Endometrium (tissue), 2 donors: ENCODE measurements at regions not wholly inside any gene's neighbourhood (a gene's known extent, or its start where the extent isn't known, plus 50 kb on each side); places are given as distances from the start of the nearest gene placed in this dataset.

Source experiments
- FAIRE-seq: peaks from 2 replicates; lab custom pipeline; 2012; peaks lifted over from hg19 to GRCh38; lab: Jason Lieb, UNC
- donor health status: control.
- donor health status: control.

DNA sequence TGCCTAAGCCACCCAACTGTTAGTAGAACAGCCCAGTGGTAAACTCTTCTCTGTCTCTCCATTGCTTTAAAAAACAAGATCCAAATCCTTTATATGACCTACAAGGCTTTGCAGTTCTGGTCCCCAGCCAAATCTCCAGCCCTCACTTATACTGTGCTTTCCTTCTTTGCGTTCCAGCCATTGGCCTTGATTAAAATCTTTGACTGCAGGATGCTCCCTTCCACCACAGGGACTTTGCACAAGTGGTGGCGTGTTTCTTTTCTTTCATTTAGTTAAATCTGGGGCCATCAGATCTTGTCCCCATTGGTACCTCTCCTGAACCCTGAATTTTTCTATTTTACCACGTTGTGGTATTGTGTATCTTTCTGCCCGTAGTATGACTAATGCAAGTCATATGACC, 183.7 kb downstream of the VRK1 start:
- FAIRE-seq = no peak

DNA sequence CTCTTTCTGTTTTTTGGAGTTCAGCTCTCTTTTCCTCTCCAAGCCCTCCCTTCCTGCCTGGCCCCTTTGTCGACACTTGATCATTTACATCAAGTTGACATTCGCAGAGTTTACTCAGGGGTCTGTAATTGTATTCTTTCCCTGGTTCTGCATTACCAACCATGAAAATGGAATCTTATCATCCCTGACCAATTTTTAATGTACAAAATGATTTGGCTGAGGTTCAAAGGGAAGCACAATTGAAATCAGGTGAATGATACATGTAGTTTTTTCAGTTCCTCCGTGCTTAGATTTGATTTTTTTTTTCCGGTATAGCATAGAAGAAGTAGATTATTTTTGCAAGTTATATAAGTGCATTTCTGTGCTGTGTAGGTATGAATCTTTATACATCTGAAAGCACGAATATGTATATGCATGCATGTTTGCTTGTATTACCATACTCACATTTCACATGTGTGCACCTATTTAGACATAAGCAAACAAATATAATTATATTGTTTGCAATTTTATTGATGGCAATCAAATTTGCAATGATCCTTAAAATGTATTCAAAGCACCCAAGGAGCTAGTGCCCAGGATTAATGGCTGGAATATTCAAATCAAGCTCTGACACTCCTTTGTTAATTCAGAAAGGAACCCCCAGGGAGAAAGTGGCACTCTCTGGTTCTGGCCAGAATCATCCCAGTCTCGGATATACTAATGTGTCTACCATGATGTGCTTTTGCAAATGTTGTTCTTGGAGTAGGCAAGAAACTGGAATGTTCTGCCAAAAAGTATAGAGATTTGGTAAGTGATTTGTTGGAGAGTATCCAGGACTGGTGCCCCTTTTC, 189.3 kb downstream of the VRK1 start:
- no peak for FAIRE-seq

DNA sequence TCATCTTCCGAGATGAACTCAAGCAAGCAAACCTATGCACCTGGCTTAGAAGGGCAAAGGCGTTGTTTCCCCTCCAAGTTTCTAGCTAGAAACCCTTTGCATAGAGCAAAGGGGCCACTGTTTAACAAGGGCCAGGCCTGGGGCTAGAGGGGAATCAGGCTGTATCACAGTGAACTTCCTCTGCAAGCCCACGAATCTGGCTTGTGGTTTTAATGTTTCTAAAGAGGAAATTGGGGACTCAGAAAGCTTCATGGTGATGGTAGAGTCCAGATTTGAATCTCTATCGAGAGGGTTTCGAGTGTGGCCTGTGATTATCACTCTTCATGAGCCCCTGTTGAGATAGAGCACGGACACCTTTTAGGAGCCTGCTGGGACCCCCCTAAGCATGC, 189.9 kb downstream of the VRK1 start:
- no peak for FAIRE-seq

DNA sequence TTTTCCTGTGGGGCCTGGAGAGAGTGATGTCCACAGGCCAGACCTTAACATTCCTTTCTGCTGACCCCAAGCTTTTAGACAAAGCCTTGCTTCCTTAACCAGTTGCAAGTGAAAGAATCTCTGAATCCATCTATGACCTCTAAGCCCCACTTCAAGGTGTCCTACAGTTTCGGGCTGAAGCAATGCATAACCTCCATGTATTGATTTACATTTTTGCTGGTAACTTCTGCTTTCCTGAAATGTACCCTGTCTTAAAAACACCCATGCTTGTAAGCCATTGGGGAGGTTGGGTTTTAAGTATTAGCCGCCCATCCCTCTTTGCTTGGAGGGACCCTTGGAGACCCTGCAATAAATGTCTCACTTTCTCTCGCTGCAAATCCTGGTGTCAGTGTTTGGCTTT, 190.6 kb downstream of the VRK1 start:
- no peak for FAIRE-seq

DNA sequence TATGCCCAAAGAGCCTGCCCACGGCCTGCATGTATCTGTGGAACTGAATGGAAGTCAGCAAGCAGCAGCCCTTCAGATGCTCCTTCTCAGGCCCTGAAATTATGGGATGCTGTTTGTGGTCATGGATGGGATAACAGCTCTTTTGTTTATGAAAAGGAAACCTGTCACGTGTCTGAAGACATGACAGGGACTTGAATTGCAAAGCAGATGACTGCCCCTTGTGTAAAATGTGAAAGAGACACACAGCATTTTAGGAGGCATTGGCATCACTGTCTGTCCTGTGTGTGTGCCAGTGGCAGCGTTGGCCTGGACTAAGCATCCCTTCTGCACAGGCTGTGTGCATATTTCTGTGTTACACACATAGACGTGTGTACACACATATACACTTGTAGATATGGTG, 192.1 kb downstream of the VRK1 start:
- no peak for FAIRE-seq

DNA sequence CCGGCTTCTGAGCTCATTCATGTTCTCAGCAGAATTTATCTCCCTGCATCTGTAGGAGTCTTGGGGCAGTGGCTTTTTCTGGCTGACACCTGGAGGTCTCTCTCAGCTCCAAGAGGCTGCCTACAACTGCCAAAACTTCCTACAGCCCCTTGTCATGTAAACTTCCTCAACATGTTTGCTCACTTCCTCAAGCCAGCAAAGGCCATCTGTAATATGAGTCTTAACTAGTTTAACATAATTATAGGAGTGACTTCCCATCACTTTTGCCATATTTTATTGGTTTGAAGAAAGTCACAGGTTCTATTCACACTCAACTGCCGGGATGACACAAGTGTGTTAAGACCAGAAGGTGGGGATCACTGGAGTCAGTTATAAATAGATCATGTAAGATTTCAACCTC, 194.0 kb downstream of the VRK1 start:
- no peak for FAIRE-seq

DNA sequence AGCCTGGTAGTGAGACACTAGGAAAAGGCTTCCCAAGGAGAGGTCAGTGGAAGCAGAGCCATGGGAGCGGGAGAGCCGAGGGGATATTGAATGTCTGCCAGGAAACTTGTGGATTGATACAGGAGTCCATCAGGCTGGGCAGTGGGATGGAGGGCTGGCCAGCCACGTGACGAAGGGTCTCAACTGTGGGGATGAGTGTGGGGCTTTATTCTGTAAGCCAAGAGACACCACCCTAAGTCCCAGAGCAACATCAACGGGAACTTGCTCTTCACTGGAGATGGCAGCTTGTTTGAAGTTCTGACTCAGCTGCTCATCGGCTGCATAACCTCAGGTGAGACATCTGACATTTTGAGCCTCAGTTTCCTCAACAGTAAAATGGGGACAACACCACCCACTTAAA, 197.8 kb downstream of the VRK1 start:
- FAIRE-seq = no peak

DNA sequence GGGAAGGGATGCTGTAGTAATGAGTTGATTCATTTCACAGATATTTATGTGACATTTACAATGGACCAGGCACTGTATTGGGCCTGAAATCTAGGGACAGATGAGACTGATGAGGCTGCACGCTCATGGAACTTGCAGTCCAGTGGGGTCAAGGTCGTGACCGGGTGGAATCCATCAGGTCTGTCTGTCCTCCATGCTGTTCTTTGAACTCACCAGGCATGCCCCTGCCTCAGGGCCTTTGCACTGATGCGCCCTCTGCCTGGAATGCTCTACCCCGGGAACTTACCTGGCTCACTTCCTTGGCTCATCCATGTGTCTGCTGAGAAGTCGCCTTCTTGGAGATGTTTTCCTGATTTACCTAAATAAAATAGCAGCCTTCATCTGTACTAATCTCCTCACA, 200.1 kb downstream of the VRK1 start:
- FAIRE-seq = no peak

DNA sequence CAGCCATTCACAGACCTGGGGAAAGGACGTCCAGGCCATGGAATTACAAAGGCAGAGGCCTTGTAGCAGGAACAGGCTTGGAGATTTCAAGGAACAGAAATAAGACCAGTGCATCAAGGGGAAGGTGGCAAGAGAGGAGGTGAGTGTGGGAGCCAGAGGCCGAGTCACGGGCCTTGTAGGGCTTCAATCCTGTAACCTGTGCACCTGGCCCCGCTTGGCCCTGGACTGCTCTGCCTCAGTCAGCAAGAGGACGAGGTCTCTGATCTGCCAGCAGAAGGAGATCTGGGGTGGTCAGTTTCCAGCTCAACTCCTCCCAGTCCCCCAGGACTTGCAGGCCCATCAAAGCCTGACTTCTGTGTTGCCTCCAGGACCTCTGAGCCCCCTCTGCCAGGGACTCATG, 200.8 kb downstream of the VRK1 start:
- no peak for FAIRE-seq

DNA sequence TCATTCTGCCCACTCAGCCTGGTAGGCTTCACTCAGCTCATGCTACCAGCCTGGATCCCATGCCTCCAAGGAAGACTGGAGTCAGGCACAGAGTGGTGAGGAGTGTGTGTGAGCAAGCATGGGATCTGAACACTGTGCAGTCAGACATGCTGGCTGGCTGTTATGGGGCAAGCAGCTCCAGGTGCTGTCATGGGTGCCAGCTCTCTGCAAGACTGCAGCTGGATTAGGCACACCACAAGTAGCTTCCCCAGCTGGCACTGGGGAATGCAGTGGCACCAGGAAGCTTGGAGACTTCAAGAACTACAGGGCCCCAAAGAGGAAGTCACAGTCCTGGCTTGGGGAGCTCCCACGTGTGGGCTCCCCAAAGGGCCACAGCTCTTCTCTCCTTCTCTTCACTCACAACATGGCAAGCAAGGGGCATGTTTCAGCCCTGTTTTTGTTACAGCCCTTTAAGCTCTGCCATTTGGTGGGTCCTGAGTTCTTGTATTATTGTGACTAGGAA, 202.5 kb downstream of the VRK1 start:
- no peak for FAIRE-seq

DNA sequence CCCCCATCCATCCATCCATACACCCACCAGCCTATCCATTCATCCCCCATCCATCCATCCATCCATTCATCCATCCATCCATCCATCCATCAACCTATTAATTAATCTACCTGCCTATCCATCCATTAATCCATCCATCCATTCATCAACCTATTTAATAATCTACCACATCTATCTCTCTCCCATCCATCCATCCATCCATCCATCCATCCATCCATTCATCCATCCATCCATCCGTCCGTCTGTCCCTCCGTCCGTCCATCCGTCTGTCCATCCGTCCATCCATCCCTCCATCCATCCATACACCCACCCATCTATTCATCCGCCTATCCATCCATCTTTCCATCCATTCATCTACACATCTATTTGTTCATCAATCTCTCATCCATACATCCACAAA, 205.3 kb downstream of the VRK1 start:
- no peak for FAIRE-seq

DNA sequence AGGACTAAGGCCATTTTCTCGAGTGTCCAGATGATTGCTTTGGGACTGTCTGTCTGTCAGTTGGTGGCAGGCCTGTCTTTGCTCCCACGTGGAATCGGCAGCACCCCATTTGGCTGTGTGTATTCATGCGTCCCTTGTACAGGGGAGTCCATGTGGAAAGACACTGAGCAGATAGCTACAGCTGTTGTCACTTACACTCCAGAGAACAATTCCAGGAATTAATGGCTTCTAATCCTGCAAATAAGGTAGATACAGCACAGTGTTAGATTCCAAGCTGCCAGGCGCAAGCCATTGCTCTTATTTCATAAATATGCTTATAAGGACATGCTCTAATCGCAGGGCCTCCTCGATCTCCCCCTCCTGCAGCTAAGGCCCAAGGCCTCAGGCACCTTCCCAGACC, 208.8 kb downstream of the VRK1 start:
- no peak for FAIRE-seq

DNA sequence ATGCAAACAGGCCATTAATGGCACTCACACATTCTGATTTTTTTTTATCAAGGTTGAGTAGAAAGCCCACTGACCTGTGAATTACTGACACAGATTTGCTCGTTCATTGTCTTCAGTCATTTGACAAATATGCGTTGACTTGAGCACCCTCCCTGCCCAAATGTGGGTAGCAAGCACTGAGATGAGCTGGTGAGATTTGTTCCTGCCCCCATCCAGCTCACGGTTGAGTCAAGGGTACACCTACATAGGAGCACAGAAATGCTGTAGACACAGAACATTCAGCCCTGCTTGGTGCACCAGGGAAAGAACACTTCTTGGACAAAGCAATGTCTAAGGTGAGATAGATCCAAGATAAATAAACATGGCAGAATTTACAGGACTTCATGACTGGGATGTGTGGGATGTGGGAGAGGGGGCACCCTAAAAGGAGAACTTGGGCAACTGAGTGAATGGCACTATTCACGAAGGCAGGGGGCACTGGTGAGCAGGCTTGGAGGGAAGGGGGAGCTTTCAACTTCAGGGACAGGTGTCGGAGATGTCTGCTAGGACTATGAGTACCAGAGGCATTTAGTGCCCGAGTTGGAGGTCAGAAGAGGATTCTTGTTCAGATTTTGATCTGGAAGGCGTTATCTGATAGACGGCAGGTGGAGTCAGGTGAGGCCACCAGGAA, 213.4 kb downstream of the VRK1 start:
- FAIRE-seq = no peak

DNA sequence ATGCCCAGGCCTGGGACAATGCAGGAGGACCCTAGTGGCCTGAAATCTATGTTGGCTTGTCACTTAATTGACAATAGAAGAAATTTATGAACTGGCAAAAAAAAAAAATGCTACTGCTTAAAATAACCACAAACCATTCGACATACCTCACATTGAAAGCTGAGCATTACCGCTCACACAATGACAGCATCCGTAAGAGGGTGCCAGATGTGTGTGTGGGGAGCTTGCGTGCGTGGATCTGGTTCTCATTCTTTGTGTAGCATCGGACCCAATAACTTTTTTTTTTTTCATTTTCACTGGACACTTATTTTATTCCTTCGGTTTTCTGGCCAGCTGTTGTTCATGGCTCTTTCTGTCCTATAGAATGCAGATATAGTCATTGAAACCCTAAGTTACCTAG, 216.7 kb downstream of the VRK1 start:
- no peak for FAIRE-seq

DNA sequence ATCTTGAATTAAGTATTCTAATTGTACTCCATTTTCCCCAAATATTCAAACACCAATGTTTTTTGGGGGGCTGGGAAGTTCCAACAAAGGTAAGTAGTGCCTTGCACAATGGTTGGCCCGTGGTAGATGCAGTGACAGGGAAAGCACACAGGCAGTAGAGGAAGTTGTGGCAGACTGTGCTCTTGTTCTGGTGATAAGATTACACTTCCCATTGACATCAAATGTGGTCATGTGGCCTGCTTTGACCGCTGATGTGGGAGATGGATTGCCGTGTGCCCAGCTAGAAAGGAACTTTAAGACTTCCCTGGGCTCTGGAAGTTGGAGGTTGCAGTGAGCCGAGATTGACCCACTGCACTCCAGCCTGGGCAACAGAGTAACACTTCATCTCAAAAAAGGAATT, 223.8 kb downstream of the VRK1 start:
- no peak for FAIRE-seq

DNA sequence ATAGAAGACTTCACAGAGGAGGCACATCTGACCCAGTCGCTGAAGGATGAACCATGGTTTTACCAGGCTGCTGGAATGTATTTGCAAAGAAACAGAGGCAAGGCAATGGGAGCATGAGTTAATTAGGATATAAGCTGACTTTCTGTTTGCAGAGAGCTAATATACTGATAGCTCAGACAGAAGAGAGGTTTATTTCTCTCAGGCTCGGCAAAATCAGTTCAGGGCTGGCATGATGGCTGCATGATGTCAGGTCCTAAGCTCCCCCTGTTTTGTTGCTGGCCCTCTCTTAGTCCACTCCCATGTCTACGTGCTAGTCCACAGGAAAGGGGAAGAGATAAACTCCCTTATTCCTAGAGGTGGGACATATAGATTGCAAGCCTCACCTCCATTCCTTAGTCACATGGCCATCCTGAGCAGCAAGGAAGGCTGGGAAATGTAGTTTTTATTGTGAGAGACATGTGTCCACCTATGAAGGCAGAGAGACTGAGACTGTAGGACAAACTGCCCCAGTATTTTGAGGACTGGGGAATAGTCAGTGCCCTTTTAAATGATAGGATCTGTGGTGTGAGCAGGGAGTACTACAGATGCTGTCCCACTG, 224.5 kb downstream of the VRK1 start:
- no peak for FAIRE-seq

DNA sequence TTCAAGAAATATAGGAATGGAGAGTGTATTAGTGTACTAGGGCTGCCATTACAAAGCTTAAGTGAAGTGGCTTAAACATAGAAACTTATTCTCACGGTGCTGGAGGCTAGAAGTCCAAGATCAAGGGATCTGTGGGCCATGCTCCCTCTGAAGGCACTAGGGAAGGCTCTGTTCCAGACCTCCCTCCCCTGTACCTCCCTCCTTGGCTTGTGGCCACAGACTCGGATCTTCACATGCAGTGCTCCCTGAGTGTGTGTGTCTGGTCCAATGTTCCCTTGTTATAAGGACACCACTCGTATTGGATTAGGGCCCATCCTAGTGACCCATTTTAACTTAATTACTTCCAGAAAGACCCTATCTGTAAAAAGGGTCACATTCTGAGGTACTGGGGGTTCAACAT, 225.6 kb downstream of the VRK1 start:
- no peak for FAIRE-seq

DNA sequence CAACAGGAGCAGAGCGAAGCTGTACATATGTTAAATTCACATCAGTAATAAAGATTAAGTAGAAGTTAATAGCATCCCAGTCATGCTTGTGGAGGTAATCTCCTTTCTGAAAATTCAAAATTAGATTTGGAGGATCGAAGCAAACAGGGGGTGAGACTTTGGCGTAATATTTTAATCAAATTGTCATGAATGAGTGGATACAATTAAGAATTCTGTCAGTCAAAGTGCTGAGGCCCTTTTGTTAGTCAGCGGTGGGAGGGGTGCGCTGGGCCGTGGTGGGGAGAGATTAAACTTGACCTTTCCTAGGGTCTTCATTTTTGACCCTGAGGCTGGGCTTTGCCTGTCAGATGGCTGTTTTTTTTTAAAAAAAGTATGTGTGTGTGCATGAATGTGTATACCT, 226.7 kb downstream of the VRK1 start:
- no peak for FAIRE-seq

DNA sequence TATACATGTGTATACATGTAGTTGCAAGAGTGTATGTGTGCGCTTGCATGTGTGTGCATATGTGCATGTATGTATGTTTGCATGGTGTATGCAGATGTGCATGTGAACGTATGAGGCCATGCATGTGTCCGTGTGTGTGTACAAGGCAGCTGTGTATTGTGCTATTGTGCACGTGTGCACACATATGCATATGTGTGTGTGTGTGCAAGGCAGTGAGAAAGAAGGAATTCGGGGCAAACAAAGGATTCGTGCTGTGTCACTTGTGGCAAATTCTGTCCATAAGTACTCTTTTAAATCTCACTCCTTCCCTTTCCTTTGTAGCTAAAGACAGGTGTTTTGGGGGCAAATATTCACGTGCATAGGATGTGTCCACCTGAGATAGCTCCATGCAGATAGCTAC, 227.1 kb downstream of the VRK1 start:
- no peak for FAIRE-seq

DNA sequence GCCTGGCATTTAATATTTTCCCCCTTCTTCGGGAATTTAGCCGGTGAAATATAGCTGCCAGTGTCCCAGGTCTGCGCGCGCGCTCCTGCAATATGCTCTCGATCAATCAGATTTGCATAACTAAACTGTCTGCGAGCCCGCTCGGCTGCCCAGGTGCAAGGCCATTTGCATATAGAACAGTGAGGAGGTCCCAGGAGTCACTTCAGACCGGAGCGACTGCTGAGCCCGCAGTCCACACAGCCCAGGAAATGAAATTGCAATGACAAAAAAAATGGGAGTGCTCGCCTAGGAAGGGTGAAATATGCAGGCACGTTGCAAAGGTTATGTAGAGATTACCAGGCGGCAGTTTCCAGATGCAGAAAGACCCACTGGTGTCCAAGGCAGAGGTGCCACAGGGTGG, 228.5 kb downstream of the VRK1 start:
- FAIRE-seq = no peak

DNA sequence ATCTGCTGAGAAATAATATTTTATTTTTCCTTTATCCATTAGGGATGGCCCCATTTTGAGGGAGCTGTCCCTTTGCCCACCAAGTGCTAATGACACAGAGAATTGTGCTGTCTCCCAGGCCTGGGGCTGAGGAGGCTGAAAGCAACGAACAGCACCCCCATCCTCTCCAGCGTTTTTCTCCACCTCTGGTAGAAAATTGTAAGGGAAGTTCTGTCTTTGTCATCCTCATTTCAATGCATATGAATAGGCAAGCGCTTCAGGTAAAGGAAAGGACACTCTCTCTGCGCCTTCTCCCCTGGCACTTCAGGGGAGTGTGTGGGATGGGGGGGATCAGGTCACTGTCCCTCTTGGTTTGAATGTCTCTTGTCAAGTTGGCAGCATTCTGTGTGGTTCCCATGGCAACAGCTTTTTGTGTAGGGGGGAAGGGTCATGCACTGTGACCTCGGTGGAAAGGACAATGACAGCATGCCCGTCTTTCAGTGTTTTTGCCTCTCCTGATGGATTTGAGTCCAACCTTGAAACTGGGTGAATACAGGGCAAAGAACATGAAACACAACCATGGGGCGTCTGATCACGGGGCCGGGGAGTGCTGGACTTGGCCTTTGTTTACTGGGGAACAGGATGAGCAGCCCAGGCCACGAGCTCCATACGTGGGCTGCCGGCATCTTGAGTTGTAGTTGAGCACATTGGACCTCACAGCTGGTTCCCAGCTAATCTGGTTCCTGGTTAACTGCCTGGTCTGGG, 230.2 kb downstream of the VRK1 start:
- no peak for FAIRE-seq

DNA sequence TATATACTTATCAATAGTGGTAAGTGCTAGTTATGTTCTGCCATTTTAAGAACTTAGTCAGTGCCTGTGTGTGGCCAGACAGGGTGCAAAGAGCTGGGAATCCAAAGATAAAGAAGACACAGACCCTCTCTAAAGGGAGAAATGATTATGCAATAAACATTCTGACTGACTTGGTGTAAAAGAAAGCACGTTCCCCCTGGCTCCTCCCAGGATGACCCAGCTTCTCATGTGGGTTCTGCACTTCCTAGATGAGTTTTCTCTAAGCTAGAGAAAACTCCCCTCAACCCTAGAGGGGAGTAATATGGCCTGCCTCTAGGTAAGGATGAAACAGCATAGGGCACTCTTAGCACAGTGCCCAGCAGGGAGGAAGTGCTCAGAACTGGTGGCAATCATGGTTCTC, 231.2 kb downstream of the VRK1 start:
- no peak for FAIRE-seq

DNA sequence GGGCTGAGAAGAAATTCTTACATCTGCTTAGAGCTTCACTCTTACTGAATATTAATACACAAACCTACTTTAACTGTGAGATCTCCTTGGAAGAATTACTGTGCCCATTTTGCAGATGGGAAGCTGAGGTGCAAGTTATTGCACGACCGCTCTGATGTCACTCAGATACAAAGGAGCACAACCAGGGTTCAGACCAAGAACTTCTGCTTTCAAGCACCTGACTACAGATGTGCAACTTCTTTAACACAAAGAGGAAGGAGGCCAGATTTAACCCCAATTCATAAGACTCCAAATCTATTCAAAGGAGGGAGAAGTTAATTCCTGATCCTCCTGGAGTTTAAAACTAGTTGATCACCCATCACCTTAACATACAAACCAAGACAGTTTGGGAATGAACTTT, 232.6 kb downstream of the VRK1 start:
- FAIRE-seq = no peak
